ENCODE measurements at regions not wholly inside any gene's neighbourhood (a gene's known extent, or its start where the extent isn't known, plus 50 kb on each side); places are given as distances from the start of the nearest gene placed in this dataset.
"Not testable (repeated sequence)": the region's sequence is repeated elsewhere in the genome, so short reads cannot be mapped to it uniquely, and the experiment has no call there.

- intact Hi-C loops (cut with micrococcal nuclease) = loop anchor here (1.0 to 2.0 kb wide), 4 partner anchors 25 to 164 kb away; partner anchors contain the start of gene NAP1L1
- Mint-ChIP-seq H3K4me1 (ENCODE audit: low read depth) (peaks cover 12% of the 10 kb centered on the region), H3K4me3 (no peak overlapping the region), H3K27ac (no peak overlapping the region), H3K9me3 (no peaks in the 10 kb centered on the region), H3K36me3 (no peaks in the 10 kb centered on the region), H3K27me3 (peaks cover 56% of the 10 kb centered on the region)
- POLR2A ChIA-PET = interaction anchor here (0.5 to 1.4 kb wide), 3 partner anchors 25 to 164 kb away, joined by 4 to 8 read pairs (median 4); no protein-coding TSS in a partner anchor
- peak; percentile 81 for DNase-seq
- CTCF ChIA-PET = interaction anchor here (2.7 kb wide), 1 partner anchor 24 kb away, joined by 15 read pairs; no protein-coding TSS in a partner anchor
Measured at GRCh38 chr12:76183459-76184186, 99.1 kb upstream of the NAP1L1 start.

GRCh38 chr12:76180401-76181277 is 96.2 kb upstream of the NAP1L1 start:
- Mint-ChIP-seq H3K36me3 (no peaks in the 10 kb centered on the region), H3K9me3 (no peaks in the 10 kb centered on the region), H3K4me1 (ENCODE audit: low read depth) (peaks cover 12% of the 10 kb centered on the region), H3K4me3 (no peak overlapping the region), H3K27me3 (peaks cover 39% of the 10 kb centered on the region), H3K27ac (no peak overlapping the region)
- ChIA-PET CTCF (interaction anchor here (0.8 kb wide), 1 partner anchor 22 kb away, joined by 3 read pairs; no protein-coding TSS in a partner anchor), POLR2A (no interaction called here)
- DNase-seq = no peak
- intact Hi-C loops (cut with micrococcal nuclease) = no loop called here

GRCh38 chr12:76178452-76178851 is 94.0 kb upstream of the NAP1L1 start:
- peaks cover 34% of the 10 kb centered on the region for H3K27me3 Mint-ChIP-seq
- H3K4me3 Mint-ChIP-seq = no peak overlapping the region
- ChIA-PET POLR2A (no interaction called here), CTCF (no interaction called here)
- DNase-seq = no peak
- H3K36me3 Mint-ChIP-seq = no peaks in the 10 kb centered on the region
- no peak overlapping the region for H3K27ac Mint-ChIP-seq
- H3K4me1 Mint-ChIP-seq (ENCODE audit: low read depth) = peaks cover 6% of the 10 kb centered on the region
- intact Hi-C loops (cut with micrococcal nuclease) = no loop called here
- H3K9me3 Mint-ChIP-seq = no peaks in the 10 kb centered on the region

- CTCF ChIA-PET = no interaction called here
Measured at GRCh38 chr12:76177821-76178220, 93.3 kb upstream of the NAP1L1 start.

GRCh38 chr12:76176940-76177339 is 92.5 kb upstream of the NAP1L1 start:
- no peaks in the 10 kb centered on the region for H3K9me3 Mint-ChIP-seq
- H3K4me3 Mint-ChIP-seq = no peak overlapping the region
- no peaks in the 10 kb centered on the region for H3K4me1 Mint-ChIP-seq (ENCODE audit: low read depth)
- DNase-seq = no peak
- no peaks in the 10 kb centered on the region for H3K36me3 Mint-ChIP-seq
- intact Hi-C loops (cut with micrococcal nuclease) = no loop called here
- no peak overlapping the region for H3K27ac Mint-ChIP-seq
- POLR2A ChIA-PET = no interaction called here
- peaks cover 33% of the 10 kb centered on the region for H3K27me3 Mint-ChIP-seq
- CTCF ChIA-PET = interaction anchor here (0.5 to 0.6 kb wide), 2 partner anchors 74 to 249 kb away, joined by 3 to 8 read pairs; no protein-coding TSS in a partner anchor

More at GRCh38 chr12:76177821-76178220, 93.3 kb upstream of the NAP1L1 start:
- POLR2A ChIA-PET = no interaction called here
- Mint-ChIP-seq H3K27ac (no peak overlapping the region), H3K36me3 (no peaks in the 10 kb centered on the region), H3K9me3 (no peaks in the 10 kb centered on the region), H3K4me3 (no peak overlapping the region), H3K27me3 (peaks cover 32% of the 10 kb centered on the region), H3K4me1 (ENCODE audit: low read depth) (peaks cover 2% of the 10 kb centered on the region)
- intact Hi-C loops (cut with micrococcal nuclease) = no loop called here
- no peak for DNase-seq

GRCh38 chr12:76175946-76176345 is 91.5 kb upstream of the NAP1L1 start:
- H3K27ac Mint-ChIP-seq; POLR2A ChIA-PET; H3K36me3 Mint-ChIP-seq; DNase-seq; H3K9me3 Mint-ChIP-seq; H3K4me1 Mint-ChIP-seq (ENCODE audit: low read depth); CTCF ChIA-PET; H3K4me3 Mint-ChIP-seq; intact Hi-C loops (cut with micrococcal nuclease): not testable (repeated sequence)
- H3K27me3 Mint-ChIP-seq = peaks cover 32% of the 10 kb centered on the region

- Mint-ChIP-seq H3K9me3 (no peaks in the 10 kb centered on the region), H3K36me3 (no peaks in the 10 kb centered on the region), H3K27me3 (peaks cover 39% of the 10 kb centered on the region), H3K4me1 (ENCODE audit: low read depth) (no peaks in the 10 kb centered on the region), H3K4me3 (no peak overlapping the region), H3K27ac (no peak overlapping the region)
- intact Hi-C loops (cut with micrococcal nuclease) = no loop called here
- no peak for DNase-seq
- POLR2A ChIA-PET = no interaction called here
- CTCF ChIA-PET = no interaction called here
Measured at GRCh38 chr12:76173756-76174155, 89.3 kb upstream of the NAP1L1 start.

- H3K27me3 Mint-ChIP-seq = peaks cover 12% of the 10 kb centered on the region
- ChIA-PET CTCF (interaction anchor here (0.8 to 2.8 kb wide), 13 partner anchors 14 to 767 kb away, joined by 3 to 15 read pairs (median 3); partner anchors contain the start of genes BBS10 and GLIPR1L2), POLR2A (interaction anchor here (0.7 to 1.6 kb wide), 9 partner anchors 14 to 680 kb away, joined by 3 to 8 read pairs (median 5); partner anchors contain the start of genes BBS10 and GLIPR1)
- peak overlapping the region; percentile 16 for H3K4me3 Mint-ChIP-seq
- no peaks in the 10 kb centered on the region for H3K36me3 Mint-ChIP-seq
- H3K4me1 Mint-ChIP-seq (ENCODE audit: low read depth) = peaks cover 16% of the 10 kb centered on the region
- no peaks in the 10 kb centered on the region for H3K9me3 Mint-ChIP-seq
- DNase-seq = peak; percentile 91
- H3K27ac Mint-ChIP-seq = peak overlapping the region; percentile 25
- intact Hi-C loops (cut with micrococcal nuclease) = loop anchor here (1.0 to 5.0 kb wide), 7 partner anchors 25 to 680 kb away; partner anchors contain the start of genes KRR1 and PHLDA1
Measured at GRCh38 chr12:76158518-76159321, 74.2 kb upstream of the NAP1L1 start.

GRCh38 chr12:76156726-76157125 is 72.2 kb upstream of the NAP1L1 start:
- Mint-ChIP-seq H3K27me3 (peaks cover 13% of the 10 kb centered on the region), H3K4me3 (no peak overlapping the region), H3K36me3 (no peaks in the 10 kb centered on the region), H3K9me3 (no peaks in the 10 kb centered on the region), H3K4me1 (ENCODE audit: low read depth) (peaks cover 21% of the 10 kb centered on the region), H3K27ac (no peak overlapping the region)
- DNase-seq = no peak
- intact Hi-C loops (cut with micrococcal nuclease) = loop anchor here (5.0 kb wide), 1 partner anchor 124 kb away; the partner anchor contains the start of gene PHLDA1
- ChIA-PET POLR2A (no interaction called here), CTCF (no interaction called here)

GRCh38 chr12:76156314-76156713 is 71.8 kb upstream of the NAP1L1 start:
- intact Hi-C loops (cut with micrococcal nuclease) = loop anchor here (5.0 kb wide), 1 partner anchor 124 kb away; the partner anchor contains the start of gene PHLDA1
- POLR2A ChIA-PET = interaction anchor here (0.6 kb wide), 1 partner anchor 113 kb away, joined by 3 read pairs; no protein-coding TSS in a partner anchor
- Mint-ChIP-seq H3K9me3 (no peaks in the 10 kb centered on the region), H3K36me3 (no peaks in the 10 kb centered on the region), H3K27ac (no peak overlapping the region), H3K4me1 (ENCODE audit: low read depth) (peaks cover 21% of the 10 kb centered on the region), H3K4me3 (no peak overlapping the region), H3K27me3 (peaks cover 10% of the 10 kb centered on the region)
- CTCF ChIA-PET = no interaction called here
- no peak for DNase-seq

- Mint-ChIP-seq H3K27ac (no peak overlapping the region), H3K4me1 (ENCODE audit: low read depth) (peaks cover 21% of the 10 kb centered on the region), H3K27me3 (peaks cover 10% of the 10 kb centered on the region), H3K4me3 (no peak overlapping the region), H3K9me3 (no peaks in the 10 kb centered on the region), H3K36me3 (no peaks in the 10 kb centered on the region)
- POLR2A ChIA-PET = no interaction called here
- intact Hi-C loops (cut with micrococcal nuclease) = loop anchor here (5.0 kb wide), 1 partner anchor 123 kb away; the partner anchor contains the start of gene PHLDA1
- CTCF ChIA-PET = no interaction called here
- no peak for DNase-seq
Measured at GRCh38 chr12:76155157-76155670, 70.7 kb upstream of the NAP1L1 start.
